OCI-LY3 (cell line): ENCODE measurements at regions not wholly inside any gene's neighbourhood (a gene's known extent, or its start where the extent isn't known, plus 50 kb on each side); places are given as distances from the start of the nearest gene placed in this dataset.

Source experiments
- EZH2phosphoT487 ChIP-seq: fragments of 200-600 bp; shearing (Covaris generic); IDR thresholded peaks from 2 replicates; pipeline ENCODE4 v1.6.1; 2018; ENCODE audit warnings: antibody characterized with exemption, mixed run types, low read depth
- TF ChIP-seq, protein P1 (sequence below): fragments of 200-600, 300-600 bp; sonication (generic); IDR thresholded peaks from 2 replicates; pipeline ENCODE4 v1.5.1; 2014; ENCODE audit warnings: antibody characterized with exemption, low read length, low read depth

DNA sequence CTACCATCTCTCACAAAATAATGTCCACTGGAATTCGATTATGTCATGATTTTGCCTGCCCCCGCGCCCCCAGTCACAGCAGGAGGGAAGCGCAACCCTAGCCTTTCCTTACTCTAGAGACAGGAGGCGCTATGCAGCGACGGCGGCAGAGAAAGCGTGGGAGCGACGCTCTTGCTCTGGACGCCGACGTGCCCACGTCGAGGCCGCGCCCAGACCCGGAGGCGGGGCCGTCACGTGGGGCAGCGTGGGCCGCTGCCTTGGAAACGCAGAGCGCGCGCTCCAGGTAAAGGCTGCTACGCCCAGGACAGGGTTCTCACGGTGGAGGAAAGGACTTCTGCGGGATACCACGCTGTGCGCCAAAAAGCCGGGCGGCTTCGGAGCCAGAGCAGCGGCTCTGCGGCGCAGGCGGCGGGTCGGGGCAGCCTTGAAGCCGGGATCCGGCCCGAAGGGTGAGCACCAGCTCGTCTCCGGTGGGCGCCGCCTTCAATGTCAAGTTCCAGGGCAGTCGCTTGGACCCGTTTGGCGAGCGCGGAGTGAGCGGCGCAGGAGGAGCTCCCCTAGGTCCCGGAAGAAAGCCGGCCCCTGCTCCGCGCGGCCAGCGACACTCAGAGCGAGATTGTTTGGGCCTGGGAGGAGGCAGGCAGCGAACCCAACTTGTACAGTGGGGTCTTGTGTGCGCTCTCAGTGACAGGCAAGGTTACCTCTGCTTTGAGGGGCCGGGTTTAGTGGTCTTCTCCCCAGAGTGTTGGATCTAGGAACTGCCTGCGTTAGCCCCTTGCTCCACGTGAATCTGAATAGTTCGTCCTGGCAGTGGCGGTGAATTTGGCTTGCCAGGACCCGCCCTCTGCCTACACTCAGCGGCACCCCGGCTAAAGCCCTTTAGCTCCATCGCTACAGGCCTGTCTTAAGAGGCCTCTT lies 121.7 kb downstream of the MRPL57 start:
- TF ChIP-seq, protein P1, sequence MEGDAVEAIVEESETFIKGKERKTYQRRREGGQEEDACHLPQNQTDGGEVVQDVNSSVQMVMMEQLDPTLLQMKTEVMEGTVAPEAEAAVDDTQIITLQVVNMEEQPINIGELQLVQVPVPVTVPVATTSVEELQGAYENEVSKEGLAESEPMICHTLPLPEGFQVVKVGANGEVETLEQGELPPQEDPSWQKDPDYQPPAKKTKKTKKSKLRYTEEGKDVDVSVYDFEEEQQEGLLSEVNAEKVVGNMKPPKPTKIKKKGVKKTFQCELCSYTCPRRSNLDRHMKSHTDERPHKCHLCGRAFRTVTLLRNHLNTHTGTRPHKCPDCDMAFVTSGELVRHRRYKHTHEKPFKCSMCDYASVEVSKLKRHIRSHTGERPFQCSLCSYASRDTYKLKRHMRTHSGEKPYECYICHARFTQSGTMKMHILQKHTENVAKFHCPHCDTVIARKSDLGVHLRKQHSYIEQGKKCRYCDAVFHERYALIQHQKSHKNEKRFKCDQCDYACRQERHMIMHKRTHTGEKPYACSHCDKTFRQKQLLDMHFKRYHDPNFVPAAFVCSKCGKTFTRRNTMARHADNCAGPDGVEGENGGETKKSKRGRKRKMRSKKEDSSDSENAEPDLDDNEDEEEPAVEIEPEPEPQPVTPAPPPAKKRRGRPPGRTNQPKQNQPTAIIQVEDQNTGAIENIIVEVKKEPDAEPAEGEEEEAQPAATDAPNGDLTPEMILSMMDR, result peak; percentile 71
- TF ChIP-seq EZH2phosphoT487, result no peak
